GM18951 (cell line): ENCODE measurements at regions not wholly inside any gene's neighbourhood (a gene's known extent, or its start where the extent isn't known, plus 50 kb on each side); places are given as distances from the start of the nearest gene placed in this dataset.

Experiments used
- POLR2A ChIP-seq: IDR thresholded peaks from 4 replicates; pipeline ENCODE4 v1.6.1; 2011; ENCODE audit warnings: mild to moderate bottlenecking; ENCODE audit not compliant: insufficient read length, insufficient read depth; ENCODE audit errors: extremely low read depth
- in situ Hi-C: fragments of 300-500 bp; cut with MboI; formaldehyde crosslinking; loops from one replicate; pipeline ENCODE4 v1.12.0; 2022; ENCODE audit warnings: low sequenced_read_pairs, mixed read lengths, inconsistent platforms; ENCODE audit not compliant: unreplicated experiment

DNA sequence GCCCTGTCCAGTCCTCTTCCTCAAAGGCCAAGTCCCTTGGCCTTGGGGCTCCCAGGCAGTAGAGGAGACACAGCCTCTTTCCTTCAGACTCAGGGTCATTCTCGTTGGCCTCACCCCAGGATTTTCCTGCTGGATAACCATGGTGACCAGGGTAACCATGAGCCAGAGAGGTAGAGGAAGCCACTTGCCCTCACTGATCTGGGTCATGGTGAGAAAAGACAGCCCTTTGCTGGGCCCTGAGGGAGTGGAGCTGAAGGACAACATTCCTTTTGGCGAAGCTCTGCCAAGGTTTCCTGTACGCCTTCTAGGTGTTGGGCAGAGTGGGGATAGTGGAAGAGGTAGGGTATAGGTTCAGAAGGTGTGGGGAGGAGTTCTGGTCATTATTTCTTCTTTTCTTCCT, 53.1 kb upstream of the WNT4 start:
- in situ Hi-C loops: no loop called here
- no peak for TF ChIP-seq POLR2A

DNA sequence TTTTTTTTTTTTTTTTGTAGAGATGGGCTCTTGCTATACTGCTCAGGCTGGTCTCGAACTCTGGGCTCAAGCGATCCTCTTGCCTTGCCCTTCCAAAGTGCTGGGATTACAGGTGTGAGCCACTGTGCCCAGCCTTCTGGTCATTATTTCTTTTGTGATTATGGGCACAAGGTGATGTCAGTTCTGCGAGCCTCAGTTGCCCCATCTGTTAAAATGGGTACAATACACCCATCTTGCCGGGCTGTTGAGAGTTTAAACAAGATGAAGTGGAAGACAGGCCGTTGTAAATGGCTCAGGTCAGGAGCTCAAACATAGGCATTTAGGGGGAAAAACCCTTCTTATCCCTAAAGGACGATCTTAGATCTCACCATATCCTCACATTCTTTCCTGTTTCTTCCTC, 53.7 kb upstream of the WNT4 start:
- TF ChIP-seq POLR2A: no peak
- in situ Hi-C loops: no loop called here

DNA sequence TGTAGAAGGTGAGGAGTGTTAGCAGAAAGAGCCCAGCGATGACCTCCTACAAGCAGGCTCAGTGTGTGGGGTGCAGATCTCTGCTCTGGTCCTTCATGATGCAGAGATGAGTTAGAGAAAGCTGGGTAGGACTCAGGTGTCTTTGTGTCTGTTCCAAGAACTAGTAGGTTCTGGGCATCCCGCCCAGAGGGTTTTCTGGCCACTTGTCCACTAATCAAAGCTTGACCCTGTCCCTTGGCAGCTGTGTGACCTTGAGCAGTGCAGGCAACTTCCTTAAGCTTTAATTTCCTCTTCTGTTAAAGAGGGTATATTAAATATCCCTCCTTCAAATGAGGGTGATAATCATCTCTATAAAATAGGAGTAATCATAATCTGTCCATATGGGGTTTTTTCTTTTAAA, 54.7 kb upstream of the WNT4 start:
- in situ Hi-C loops: no loop called here
- TF ChIP-seq POLR2A: no peak

DNA sequence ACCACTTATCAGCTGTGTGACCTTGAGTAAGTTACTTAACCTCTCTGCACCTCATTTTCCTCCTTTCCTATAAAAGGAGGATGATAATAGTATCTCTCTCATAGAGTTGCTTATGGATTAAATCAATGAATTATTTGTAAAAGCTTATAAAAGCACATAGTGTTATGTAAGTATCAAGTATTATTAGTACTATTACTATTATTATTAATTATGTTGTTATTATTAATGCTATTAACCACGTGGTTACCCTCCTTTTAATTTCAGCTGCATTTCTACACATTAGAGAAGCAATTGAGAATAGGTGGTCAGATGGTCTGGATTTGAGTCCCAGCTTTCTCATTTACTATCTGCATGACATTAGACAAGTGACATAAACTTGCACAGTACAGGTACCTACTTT, 58.1 kb upstream of the WNT4 start:
- in situ Hi-C loops: no loop called here
- TF ChIP-seq POLR2A: no peak

DNA sequence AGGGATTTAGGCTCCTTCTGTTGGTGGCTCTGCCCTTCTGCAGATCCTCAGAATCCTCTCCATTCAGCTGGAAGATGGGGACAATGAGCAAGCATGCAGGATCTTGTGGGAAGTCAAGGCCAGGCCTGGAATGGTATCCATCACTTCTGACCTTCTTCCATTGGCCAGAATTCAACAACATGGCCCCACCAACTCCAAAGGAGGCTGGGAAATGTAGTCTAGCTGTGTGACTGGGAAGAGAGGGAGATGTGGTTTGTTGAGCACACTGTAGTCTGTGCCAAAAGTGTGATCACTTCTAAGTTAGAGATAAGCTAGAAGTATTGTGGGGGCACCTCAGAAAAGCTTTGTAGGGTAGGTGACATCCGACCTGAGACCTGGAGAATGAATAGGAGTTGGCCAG, 60.4 kb upstream of the WNT4 start:
- in situ Hi-C loops: no loop called here
- TF ChIP-seq POLR2A: no peak

DNA sequence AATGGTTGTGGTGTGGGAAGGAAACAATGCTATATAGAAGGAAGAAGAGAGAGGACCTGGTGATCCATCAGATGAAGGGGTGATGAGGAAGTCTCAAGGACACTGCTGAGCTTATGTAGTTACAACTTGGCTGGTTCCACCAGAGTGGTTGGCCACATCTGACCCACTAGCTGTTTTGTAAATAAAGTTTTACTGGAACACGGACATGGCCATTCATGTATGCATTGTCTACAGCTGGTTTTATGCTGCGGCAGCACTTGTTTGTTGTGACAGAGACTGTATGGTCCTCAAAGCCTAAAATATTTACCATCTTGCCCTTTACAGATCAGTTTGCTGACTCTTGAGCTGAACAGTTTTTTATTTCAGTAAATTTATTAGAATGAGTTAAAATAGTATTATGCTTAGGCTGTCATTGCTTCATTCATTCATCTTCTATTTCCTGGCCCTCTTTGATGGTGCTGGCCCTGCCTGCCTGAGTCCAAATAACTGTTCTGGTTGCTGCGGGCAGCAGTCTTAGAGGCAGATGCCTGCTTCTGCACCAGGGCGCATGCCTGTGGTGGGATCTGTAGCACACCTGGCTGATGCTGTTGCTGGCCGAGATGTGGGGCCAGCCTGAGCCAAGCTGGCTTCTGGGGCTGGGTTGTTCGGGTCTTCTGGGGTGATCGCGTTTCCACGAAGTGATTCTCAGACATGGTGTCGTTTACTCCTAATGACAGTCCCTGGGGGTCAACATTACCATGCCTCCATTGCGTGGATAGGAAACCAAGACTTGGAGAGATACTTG, 61.4 kb upstream of the WNT4 start:
- in situ Hi-C loops: no loop called here
- no peak for TF ChIP-seq POLR2A

DNA sequence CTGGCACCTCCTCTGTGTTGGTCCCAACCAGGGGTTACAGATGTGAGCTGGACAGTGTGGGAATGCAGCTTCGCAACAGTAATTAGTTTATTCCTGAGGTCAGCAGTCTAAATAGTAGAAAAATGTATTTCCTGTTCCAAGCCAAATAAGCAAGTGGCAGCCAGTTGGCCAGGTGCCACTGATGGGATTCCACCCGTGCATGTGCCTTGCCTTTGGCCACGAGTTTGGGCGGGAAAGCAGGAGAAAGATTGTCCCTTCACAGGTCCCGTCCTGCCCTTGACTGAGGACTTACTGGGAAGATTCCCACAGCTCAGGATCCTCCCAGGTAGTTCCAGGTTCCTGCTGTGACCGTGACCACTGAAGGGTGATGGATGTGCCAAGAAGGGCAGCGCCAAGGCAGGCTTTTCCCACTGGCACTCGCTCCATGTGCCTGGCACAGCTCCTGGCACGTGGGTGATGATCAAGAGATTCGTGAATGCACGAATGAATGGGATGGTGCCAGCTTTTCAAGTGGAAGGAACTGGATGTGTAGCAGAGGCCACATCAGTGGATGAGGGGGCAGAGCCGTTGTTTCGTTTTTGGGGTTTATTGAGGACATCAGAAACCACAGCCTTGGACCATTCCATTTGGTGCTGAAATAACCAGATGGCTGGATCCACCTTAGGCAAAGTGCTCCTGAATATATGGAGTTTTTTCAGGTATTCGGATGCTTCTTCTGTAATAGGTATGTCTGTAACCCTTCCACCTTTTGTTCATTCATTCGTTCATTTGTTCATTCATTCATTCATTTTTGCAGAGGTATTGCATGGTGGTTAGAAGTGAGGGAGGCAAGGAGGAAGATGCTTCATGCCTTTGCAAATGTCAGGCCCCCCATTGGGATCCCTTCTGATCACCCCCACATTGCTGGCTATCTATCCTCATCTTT, 62.4 kb upstream of the WNT4 start:
- in situ Hi-C loops: no loop called here
- TF ChIP-seq POLR2A: no peak

DNA sequence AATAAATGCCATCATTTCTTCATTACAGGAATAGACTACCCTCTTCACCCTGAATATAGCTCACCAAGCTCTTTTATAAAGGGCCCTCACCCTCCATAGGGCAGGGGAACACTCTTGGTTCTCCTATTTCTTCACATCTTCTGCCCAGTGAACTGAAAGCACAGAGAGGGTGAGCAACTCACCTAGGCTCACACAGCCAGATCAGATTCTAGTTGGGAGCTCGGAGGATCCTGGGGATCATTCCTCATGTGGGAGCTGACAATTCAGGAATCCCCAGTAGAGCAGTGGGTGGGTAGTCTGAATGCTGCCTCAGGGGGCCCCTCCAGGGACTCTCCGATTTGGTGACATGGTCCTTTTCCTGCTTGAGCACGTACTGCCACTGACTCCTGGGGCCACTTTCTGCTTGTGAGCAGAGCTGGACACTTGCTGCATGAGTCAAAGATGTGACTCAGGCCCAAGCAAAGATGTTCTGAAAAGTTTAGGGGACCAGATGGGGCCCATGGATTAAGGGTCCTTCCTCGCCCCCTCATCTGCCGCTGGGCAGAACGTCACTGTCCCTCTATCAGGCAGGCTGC, 63.7 kb upstream of the WNT4 start:
- no peak for TF ChIP-seq POLR2A
- in situ Hi-C loops: no loop called here

DNA sequence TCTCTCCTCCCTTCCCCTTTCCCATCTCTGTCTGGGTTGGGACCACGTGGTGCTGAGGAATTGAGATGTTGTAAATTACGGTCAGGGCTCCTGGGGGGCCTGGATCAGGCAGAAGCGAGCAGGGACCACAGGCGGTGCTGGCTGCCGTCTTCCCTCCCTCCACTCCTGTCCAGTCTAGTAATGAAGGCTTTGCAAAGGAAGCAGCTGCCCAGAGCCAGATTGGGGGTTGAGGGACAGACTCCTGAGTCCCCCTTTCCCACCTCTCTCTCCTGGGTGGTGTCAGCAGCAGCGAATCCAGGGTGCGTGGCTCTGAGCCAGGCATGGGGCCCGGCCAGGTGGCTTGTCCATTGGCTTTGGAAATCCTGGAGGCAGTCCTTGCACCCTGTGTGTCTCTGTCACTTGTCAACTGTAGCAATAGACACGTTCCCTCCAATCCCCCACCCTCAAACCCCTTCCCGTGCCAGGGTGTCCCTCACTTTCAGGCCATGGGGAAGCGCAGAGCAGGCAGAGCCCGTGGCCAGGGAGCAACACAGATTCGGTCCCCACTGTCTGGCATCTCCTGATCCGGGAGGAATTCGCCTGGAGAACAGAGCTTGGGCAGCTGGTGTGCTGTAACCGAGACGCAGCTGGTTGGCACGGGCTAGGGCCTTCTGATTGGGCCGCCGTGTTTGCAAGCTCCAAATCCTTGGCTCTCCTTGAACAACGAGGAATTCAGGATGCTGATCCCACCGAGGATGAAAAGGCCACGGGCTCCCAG, 64.8 kb upstream of the WNT4 start:
- TF ChIP-seq POLR2A: no peak
- in situ Hi-C loops: no loop called here

DNA sequence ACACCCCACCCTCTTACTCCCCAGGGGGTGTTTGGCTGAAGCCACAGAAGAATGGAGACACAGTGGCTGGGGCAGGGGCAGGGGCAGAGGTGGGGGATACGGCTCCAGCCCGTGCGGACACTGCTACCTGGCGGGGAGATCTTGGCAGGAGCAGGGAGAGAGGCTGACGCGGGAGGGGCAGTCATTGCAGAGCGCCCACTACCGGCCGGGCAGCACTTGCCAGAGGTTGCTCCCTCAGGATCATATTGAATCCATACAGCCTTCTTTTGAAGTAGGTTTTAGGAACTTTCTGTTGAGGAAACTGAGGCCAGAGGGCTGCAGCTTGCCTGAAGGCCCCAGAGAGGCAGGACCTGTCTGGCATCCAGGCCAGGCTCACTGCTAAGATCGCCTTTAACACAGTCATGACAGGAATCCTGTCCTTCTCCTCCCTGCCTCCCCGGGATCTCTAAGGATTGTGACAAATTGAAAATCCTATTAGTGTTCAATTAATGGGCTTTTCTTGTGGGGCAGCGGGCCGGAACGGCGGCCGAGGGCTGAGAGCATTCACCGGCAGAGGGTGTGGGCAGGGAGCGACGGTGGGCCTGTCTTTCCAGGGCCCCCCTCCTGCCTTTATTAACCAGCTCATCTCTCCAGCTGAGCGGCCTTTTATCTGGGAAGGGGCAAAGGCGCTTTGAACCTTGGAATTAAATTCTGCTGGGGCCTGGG, 65.5 kb upstream of the WNT4 start:
- no peak for TF ChIP-seq POLR2A
- in situ Hi-C loops: no loop called here

DNA sequence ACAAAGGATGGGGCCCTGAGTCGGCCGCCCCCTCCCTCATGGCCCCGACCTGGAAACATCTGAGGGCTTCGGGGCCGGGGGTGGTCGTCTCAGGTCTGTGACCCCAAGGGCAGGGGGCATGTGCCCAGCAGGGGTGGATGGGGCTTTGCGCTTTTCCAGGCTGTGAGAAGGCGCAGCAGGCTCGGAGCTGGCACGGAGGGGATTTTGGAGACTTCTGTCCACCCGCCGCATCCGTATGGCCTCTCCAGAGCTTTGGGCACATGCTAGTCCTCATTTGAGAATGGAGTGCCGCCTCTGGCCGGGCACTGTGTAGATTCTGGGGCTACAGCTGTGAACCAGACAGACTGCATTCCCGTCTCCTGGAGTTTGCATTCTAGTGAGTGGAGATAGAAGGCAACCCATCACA, 66.1 kb upstream of the WNT4 start:
- no peak for TF ChIP-seq POLR2A
- in situ Hi-C loops: no loop called here

DNA sequence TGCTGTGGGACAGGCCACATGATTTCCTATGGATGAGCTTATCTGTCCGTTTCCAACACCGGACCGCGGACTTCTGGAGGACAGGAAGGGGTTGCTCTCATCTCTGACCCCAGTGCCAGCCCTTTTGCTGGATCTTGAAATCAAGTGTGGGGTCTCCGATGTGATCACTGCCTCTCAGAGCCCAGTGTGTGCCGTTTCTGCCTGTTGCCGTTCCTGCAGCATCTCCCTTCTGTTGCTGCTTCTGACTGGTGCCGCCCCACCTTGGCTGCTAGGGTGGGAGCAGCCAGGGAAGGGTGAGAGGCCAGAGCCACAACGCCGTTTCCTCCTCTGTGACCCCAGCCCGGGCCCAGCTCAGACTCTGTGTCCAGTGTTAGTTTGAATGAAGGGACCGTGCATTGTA, 67.3 kb upstream of the WNT4 start:
- TF ChIP-seq POLR2A: no peak
- in situ Hi-C loops: no loop called here
